Stimulated activated CD8-positive, alpha-beta memory T cell treated with anti-CD3 and anti-CD28 coated beads, Interleukin-2, amount 100 ng/mL, for 48 hours (primary cell): ENCODE measurements at regions not wholly inside any gene's neighbourhood (a gene's known extent, or its start where the extent isn't known, plus 50 kb on each side); places are given as distances from the start of the nearest gene placed in this dataset.

Source experiments
- DNase-seq, 2 donors: peaks; one replicate each; pipeline ENCODE4 v3.0.0-alpha.2; 2020; ENCODE audit warnings: low read depth in 2 of 2

DNA sequence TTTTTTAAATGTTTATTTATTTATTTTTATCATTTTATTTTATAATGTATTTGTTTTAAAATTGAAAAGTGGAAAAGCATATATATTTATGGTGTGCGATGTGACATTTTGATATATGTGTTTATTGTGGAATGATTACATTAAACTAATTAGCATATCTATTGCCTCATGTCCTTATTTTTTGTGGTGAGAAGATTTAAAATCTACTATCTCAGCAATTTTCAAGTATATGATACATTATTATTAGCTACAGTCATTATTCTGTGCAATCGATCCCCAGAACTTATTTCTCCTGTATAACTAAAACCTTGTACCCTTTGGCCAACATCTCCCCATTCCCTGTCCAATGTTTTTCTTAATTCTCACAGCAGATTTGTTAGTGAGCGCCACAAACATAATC is 115.6 kb upstream of the SHH start:
- DNase-seq = no peak

DNA sequence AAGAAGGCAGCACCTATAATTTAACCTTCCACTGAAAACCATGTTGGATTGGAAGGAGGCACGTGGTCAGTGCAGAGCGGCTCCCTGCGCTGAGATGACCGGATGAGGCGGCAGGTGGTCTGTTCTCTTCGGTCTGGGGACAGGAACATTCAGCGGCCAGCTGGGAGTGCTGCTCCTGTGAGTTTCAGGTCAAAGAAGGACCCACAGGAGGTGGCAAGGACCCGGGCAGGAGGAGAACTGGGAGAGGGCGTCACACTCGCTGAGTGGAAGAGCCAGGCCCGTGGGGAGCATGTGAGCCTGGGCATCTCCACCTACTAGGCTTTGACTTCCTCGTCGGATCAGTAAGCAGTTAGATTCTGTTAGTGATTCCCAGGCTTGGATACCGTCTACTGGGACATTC is 113.4 kb upstream of the SHH start:
- DNase-seq = no peak

- DNase-seq = no peak
Observed at GRCh38 chr7:155922067-155922816, 110.0 kb upstream of the SHH start.

- no peak for DNase-seq
Observed at GRCh38 chr7:155921804-155922066, 109.5 kb upstream of the SHH start.

- no peak for DNase-seq
Observed at GRCh38 chr7:155921086-155921803, 109.0 kb upstream of the SHH start.

DNA sequence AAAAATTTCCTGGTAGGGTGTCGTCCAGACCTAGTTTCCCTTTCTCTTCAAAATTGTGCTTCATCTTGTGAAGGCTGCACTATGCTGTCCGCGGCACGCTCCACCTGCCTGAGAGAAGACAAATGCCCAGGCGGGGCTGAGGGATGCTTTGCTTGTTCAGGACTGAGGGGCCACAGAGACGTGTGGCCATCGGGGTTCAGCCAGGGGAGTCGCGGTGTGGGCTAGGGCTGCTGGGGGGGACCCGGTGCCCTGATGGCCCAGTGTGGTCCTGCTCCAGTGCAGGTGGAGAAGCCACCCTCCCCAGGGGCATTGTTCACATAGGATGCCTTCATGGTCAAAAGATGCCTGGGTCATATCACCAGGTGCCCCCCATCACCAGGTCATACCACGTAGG is 107.8 kb upstream of the SHH start:
- DNase-seq = no peak

DNA sequence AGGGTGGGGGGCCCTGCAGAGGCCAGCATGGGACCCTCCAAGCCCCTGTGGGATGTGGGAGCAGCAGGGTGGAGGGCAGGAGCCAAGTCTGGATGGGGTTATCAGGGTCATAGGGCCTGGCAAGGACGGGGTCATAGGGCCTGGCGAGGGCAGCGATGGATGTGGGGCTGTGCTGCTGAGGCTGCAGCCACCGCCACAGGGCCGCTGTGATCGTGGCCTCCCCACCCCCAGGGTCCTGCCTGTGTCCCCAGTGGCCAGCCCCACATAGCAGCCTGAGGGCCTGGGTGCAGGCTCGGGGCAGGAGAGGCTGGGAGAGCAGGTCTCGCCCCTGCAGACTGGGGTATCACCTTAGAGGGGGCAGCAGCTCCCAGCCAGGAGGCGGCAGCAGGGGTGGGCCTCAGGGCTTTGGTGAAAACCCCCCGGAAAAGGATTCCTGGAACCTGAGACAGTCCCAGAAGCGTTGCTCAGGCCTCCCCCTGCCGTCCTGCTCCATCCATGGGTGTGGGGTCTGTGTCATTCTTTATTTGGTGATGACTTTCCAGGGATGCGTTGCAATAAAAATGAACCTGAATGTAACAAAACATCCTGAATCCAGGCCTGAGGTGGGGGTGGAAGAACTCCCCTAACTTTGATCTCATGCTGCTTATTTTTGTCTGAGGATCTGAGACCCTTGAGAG is 107.3 kb upstream of the SHH start:
- DNase-seq = no peak

GRCh38 chr7:155918720-155919390 is 106.6 kb upstream of the SHH start:
- DNase-seq = no peak

- DNase-seq = no peak
Observed at GRCh38 chr7:155917836-155918430, 105.7 kb upstream of the SHH start.

GRCh38 chr7:155916926-155917655 is 104.8 kb upstream of the SHH start:
- DNase-seq = no peak

- DNase-seq = no peak
Observed at GRCh38 chr7:155914341-155914740, 102.1 kb upstream of the SHH start.

- DNase-seq = no peak
Observed at GRCh38 chr7:155913719-155914118, 101.5 kb upstream of the SHH start.

- no peak for DNase-seq
Observed at GRCh38 chr7:155913291-155913690, 101.0 kb upstream of the SHH start.

DNA sequence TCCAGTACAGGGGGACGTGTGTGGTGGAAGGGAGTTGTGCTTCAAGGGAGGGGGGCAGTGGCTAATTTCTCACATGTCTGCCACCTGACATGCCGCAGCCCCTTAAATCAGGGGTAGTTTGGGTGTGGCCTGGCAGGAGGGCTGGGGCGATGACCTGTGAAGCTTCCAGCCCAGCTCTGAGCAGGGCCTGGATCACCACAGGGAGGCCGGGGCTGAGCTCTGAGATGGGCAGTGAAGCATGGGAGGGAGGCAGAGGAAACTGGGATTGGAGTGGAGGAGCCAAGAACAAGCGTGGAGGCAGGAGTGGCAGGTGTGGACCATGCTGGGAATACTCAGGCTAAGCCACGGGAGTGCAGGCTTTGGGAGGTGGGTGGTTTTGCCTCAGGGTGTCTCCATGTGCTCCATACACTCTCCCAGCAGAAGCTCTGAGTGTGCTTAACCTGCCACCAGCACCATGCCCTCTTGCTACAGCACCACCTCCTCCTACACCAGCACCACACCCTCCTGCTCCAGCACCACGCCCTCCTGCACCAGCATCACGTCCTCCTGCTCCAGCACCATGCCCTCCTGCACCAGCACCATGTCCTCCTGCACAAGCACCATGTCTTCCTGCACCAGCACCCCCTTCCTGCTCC is 99.3 kb upstream of the SHH start:
- DNase-seq = no peak

GRCh38 chr7:155908385-155908784 is 96.1 kb upstream of the SHH start:
- DNase-seq = no peak

GRCh38 chr7:155907450-155908200 is 95.4 kb upstream of the SHH start:
- no peak for DNase-seq

- DNase-seq = no peak
Observed at GRCh38 chr7:155901176-155901575, 88.9 kb upstream of the SHH start.

GRCh38 chr7:155899596-155899995 is 87.3 kb upstream of the SHH start:
- no peak for DNase-seq

DNA sequence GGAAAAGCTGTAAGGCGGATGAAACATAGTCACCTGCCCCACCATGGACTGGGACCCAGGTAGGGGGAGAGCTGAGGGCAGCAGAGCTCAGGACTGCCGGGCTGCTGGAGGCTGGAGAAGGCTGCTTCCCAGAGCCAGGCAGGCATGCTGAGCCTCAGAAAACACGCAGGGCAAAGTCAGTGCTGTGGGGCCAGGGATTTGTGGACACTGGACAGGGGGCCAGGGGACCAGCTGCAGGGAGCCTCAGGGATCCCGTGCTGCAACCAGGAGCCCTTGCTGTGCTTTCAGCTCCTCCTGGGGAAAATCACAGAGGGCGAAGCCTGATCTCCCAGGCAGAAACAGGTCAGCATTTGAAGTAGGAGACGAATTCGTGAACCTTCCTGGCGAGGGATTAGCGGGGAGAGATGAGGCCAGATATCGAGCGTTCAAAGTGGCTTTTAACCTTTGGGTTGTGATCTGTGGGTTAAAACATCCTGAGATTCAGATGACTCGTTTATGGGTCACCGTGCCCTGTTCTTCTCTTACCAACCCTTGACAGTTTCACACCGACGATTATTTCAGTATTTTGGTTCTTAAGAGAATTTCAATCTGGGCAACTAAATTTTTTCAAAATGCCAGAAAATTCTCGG is 85.6 kb upstream of the SHH start:
- no peak for DNase-seq
